ENCODE measurements at regions not wholly inside any gene's neighbourhood (a gene's known extent, or its start where the extent isn't known, plus 50 kb on each side); places are given as distances from the start of the nearest gene placed in this dataset.

DNA sequence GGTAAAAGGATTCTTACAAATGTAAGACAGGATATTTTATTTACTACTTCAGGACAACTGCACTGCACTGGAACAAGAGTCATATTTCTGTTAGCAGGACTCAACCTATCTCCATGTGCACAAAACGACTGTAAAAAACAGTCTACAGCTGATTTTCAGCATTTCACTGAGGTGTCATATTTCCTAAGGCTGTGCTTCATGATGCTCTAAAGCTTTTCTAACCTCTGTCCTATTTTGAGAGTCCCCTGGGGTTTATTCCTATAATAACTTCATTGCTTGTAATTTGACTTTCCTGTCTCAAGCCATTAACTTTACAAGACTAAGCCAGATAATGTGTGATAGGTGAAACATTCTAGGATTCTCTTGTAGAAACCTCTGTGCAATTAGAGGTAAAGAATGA lies 472.3 kb downstream of the HINT1 start:
- POLR2A ChIA-PET (ENCODE audit: partially characterized antibody), result no interaction called here

More for the DNA sequence above, 472.3 kb downstream of the HINT1 start:
- Histone ChIP-seq H4K8ac (ENCODE audit: extremely low read depth, insufficient read depth, low read length) (no peak overlapping the region), H3K9me3 (ENCODE audit: insufficient read depth in 2 of 2, low read depth in 1 of 2, low read length in 1 of 2) (no peaks in the 10 kb centered on the region), H2BK15ac (ENCODE audit: low read length) (no peak overlapping the region), H3K14ac (ENCODE audit: insufficient read length) (no peak overlapping the region), H4K5ac (ENCODE audit: insufficient read length, low read depth, low read length) (no peak overlapping the region), H3K4me1 (replicated peaks in 1 of 4; ENCODE audit: control insufficient read depth in 3 of 4, insufficient read depth in 4 of 4, low read length in 3 of 4) (no peaks in the 10 kb centered on the region), H3K23me2 (ENCODE audit: low read depth, low read length) (no peaks in the 10 kb centered on the region), H2BK20ac (ENCODE audit: low read length) (no peak overlapping the region), H3K79me2 (ENCODE audit: control insufficient read depth in 1 of 2, insufficient read depth in 2 of 2, low read length in 2 of 2) (no peaks in the 10 kb centered on the region), H3K27ac (ENCODE audit: low read depth, low read length) (no peak overlapping the region), H3K56ac (replicated peaks; ENCODE audit: insufficient read length, low read depth, low read length) (no peak overlapping the region), H3K79me1 (ENCODE audit: low read depth, low read length) (no peaks in the 10 kb centered on the region), H4K20me1 (replicated peaks in 1 of 2; ENCODE audit: control insufficient read depth in 1 of 2, insufficient read depth in 2 of 2, low read length in 2 of 2) (no peaks in the 10 kb centered on the region), H2BK12ac (ENCODE audit: low read depth, low read length) (no peak overlapping the region), H3K9ac (replicated peaks in 1 of 4; ENCODE audit: extremely low read depth in 1 of 4, low read depth in 3 of 4, low read length in 3 of 4) (no peak overlapping the region), H2BK120ac (replicated peaks; ENCODE audit: low read depth, low read length) (no peak overlapping the region), H4K91ac (replicated peaks; ENCODE audit: insufficient read length, low read length) (no peak overlapping the region), H2AK5ac (ENCODE audit: low read depth, low read length) (no peak overlapping the region), H2AFZ (ENCODE audit: low read length) (no peak overlapping the region), H3K4me3 (ENCODE audit: extremely low read depth in 1 of 4, insufficient read depth in 2 of 4, low read depth in 3 of 4, low read length in 4 of 4) (no peak overlapping the region), H3K23ac (ENCODE audit: insufficient read length) (no peak overlapping the region), H3K36me3 (ENCODE audit: control insufficient read depth in 2 of 4, insufficient read depth in 4 of 4, low read length in 3 of 4) (no peaks in the 10 kb centered on the region), H2BK5ac (ENCODE audit: low read depth, low read length) (no peak overlapping the region), H3K27me3 (replicated peaks in 1 of 4; ENCODE audit: control insufficient read depth in 3 of 4, extremely low read depth in 1 of 4, insufficient read depth in 3 of 4, low read length in 3 of 4) (no peaks in the 10 kb centered on the region), H3K18ac (ENCODE audit: extremely low read depth, low read length) (no peak overlapping the region), H3K4ac (replicated peaks; ENCODE audit: insufficient read length, low read depth, low read length) (no peak overlapping the region), H3K4me2 (ENCODE audit: insufficient read depth in 1 of 2, low read depth in 2 of 2, low read length in 2 of 2) (no peak overlapping the region)
- WGBS, 2 experiments (ENCODE audit: extremely low coverage in 1 of 2, insufficient coverage in 1 of 2, insufficient read length in 1 of 2, insufficient replicate concordance in 2 of 2, low coverage in 1 of 2, low lambda C conversion rate in 2 of 2, missing lambda C conversion rate in 1 of 2), result 78% methylated on average over 1 of the region's 1 CpG; no CpG with 5 or more reads in 1 of the 2 experiments
- FAIRE-seq, result no peak
- no peak for DNase-seq (ENCODE audit: low read depth in 1 of 2, low spot score in 2 of 2)
- TF ChIP-seq RBBP5 (IDR thresholded peaks at IDR 0.05; ENCODE audit: borderline replicate concordance, low read depth, low read length) (no peak), HDAC2 (IDR thresholded peaks at IDR 0.05; ENCODE audit: borderline replicate concordance in 1 of 2, low read depth in 2 of 2, low read length in 2 of 2) (no peak), EGR1 (IDR thresholded peaks at IDR 0.05; ENCODE audit: borderline replicate concordance, low read depth, low read length) (no peak), SP2 (IDR thresholded peaks at IDR 0.05; ENCODE audit: low read length) (no peak), CEBPB (IDR thresholded peaks at IDR 0.05; ENCODE audit: low read depth, low read length) (no peak)
- TF ChIP-seq, protein P1, sequence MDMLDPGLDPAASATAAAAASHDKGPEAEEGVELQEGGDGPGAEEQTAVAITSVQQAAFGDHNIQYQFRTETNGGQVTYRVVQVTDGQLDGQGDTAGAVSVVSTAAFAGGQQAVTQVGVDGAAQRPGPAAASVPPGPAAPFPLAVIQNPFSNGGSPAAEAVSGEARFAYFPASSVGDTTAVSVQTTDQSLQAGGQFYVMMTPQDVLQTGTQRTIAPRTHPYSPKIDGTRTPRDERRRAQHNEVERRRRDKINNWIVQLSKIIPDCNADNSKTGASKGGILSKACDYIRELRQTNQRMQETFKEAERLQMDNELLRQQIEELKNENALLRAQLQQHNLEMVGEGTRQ (IDR thresholded peaks at IDR 0.05; ENCODE audit: low read length), result no peak
- TF ChIP-seq, protein P2, sequence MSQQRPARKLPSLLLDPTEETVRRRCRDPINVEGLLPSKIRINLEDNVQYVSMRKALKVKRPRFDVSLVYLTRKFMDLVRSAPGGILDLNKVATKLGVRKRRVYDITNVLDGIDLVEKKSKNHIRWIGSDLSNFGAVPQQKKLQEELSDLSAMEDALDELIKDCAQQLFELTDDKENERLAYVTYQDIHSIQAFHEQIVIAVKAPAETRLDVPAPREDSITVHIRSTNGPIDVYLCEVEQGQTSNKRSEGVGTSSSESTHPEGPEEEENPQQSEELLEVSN (IDR thresholded peaks at IDR 0.05), result no peak
- CTCF ChIA-PET (ENCODE audit: partially characterized antibody), result interaction anchor here (1.4 kb wide), 1 partner anchor 28 kb away, joined by 3 read pairs; no protein-coding TSS in a partner anchor

All from H1 (cell line).